GM19351 (cell line): ENCODE measurements at regions not wholly inside any gene's neighbourhood (a gene's known extent, or its start where the extent isn't known, plus 50 kb on each side); places are given as distances from the start of the nearest gene placed in this dataset.

Source experiments
- ATAC-seq: cut with Tn5 transposase; IDR thresholded peaks from one replicate; pipeline ENCODE4 v1.9.1; 2021; ENCODE audit warnings: mild to moderate bottlenecking, moderate library complexity; ENCODE audit not compliant: unreplicated experiment

DNA sequence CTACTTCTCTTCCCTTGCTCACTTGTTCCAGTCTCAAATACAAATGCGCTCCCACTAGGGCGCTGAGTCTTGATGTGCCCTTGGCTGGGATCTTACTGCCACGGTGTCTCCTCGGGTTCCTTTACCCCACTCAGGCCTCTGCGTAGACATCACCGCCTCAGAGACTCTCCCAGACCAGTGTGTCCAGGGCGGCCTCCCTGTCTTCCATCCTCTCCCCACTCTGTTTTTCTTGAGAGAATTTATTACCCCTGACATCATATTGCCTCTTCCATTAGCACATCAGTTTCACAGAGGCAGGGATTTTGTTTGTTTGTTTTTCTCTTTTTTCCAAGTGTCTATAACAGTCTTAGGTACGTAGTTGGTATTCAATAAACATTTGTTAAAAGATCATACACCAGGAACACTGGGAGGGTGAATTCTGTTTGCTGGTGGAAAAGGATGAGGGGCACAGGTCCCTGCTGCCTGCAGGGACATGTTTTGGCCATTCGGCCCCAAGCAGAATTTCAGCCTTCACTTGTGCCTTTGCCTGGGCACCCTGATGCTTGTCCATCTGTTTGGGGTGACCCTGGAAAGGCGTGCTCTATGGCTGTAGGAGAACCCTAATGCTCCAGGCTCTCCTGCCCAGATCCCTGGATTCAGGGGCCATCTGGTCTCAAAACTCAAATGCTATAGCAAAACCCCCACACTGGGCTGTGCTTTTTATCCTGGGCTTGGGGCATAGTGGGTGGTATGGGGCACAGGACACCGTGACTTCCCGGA lies 55.0 kb downstream of the RPL37A start:
- ATAC-seq = no peak

DNA sequence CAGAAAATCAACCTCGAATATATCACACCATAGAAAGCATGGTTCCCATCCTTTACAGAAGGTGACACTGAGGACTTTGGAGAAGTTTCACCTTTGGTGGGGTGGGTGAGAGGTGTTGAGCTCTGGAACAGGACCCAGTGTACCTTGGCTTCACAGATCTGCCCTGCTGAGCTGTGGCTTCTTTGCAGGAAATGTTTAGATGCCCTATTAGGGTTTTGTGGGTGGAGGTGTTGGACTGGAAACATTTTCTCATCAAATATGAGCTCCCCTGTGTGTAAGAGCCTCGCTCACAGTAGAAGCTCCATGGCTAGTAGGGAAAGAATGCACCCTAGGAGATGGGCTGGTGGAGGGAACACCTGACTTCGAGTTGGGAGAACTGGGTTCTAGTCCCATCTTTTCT lies 55.6 kb downstream of the RPL37A start:
- ATAC-seq = peak; percentile 57

DNA sequence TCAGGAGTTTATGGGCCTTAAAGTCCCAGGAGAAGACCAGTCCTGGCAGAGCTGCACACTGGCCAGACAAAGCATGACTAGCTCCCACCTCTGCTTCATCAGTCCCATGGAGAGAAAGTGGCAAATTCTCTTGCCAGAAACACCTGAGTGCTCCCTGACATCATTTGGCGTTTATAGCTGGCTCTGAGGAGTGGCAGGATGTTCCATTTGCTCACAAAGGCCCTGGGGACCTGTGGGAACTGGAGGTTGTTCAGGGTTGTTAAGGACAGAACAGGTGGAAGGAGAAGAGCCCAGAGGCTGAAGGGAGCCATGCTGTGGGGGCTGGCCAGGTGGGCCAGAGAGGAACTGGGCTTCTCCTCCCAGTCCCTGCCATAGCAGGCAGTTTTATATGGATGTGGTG lies 56.1 kb downstream of the RPL37A start:
- no peak for ATAC-seq

DNA sequence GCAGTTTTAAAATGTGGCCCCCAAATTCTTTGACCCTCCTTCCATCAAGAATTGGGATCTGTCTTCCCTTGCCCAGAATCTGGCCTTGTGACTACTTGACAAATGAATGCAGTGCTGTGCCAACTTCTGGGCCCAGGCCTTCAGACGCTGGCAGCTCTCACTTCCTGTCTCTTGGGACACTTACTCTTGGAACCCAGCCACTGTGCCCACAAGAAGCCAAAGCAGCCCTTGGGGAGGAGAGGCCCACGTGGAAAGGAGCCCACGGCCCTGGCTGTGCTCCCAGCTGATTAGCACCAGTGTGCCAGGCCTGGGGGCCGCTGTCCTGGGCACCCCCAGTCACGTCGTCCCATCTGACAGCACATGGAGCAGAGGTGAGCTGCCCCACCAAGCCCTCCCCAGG lies 56.6 kb downstream of the RPL37A start:
- ATAC-seq = no peak

DNA sequence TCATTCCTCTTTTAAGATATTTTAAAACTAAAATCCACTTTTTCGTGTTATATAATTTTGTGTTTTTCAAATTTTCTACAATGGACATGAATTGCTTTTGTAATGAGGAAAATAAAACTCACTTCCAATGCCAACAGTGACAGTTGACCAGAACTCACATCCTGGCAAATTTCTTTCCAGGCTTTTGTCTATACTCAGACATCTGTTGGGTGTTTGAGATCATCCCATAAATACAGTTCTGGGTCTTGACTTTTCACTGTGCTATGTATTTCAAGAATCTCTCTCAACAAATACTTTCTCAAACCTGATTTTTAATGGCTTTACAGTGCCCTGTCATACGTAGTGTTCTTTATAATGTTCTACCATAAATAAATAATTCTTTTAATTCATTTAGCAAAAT lies 57.6 kb downstream of the RPL37A start:
- ATAC-seq = no peak

DNA sequence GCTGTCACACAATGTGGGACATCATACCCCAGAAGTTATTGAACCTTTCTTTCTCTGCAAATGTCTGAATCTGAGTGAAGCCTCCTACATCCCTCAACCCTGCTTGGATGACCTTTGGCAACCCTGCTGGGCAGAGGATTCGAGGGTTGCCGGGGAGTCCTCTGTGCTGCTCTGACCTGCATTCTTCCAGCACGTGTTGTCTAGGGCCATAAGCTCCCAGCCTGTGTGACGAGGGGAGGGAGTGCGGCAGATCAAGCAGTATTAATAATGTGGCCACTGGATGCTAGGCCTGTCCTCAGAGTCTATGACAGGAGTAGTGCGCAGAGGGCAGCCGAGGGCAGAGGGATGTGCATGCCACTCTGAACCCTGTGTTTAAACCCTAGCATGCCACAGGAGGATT lies 58.8 kb downstream of the RPL37A start:
- no peak for ATAC-seq

DNA sequence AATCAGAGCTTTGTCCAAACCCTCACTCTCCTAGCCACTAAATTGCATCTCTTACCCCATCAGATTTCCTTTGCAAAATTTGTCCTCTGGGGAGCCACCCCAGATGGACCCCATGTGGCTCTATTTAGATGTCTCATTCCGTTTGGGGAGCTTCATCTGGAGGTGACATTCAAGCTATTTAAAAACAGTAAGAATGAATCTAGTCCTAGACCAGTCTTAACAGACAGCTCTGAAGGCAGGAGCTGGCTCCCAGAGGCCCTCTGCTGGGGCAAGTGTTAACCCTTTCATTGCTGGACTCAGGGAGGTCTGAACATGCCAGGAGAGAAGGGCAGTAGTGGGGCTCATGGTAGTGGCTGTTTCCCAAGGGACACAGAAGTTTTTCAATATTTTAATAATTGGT lies 59.2 kb downstream of the RPL37A start:
- ATAC-seq = no peak

DNA sequence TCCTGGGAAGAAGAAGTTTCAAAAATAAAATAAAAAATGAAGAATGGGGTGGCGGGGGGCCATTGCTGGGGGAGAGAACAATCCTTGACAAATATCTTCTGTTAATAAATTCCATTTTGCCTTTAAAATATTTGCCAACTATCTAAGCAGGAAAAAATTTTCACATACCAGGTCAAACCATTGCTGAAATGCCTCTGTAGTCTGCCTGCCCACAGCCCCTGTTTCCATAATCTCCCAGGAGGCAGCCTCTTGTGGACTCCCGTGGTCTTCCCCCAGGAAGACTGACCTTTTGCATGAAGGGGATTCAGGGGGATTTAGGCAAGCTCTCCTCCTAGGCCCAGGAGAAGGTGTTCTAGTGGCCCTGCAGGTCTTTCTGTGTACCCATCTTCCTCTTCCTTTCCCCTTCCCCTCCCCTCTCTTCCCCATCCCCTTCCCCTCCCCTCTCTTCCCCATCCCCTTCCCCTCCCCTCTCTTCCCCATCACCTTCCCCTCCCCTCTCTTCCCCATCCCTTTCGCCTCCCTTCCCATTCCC lies 61.0 kb downstream of the RPL37A start:
- no peak for ATAC-seq

DNA sequence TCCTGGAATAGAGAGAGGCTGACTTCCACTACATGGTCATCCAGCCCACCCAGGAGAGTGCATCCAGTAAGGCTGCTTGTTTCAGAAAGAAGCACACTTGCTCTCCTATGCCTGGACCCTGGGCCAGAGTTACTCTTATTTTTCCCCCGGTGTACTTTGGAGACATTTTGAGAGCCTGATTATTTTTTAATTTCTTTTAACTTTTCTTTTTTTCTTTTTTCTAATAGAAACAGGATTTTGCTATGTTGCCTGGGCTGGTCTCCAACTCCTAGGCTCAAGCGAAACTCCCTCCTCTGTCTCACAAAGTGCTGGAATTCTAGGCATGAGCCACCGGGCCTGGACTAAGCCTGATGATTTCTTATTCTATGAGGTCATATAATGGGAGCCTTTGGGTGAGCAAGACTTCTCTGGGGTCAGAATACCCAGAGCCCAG lies 62.2 kb downstream of the RPL37A start:
- ATAC-seq = no peak

DNA sequence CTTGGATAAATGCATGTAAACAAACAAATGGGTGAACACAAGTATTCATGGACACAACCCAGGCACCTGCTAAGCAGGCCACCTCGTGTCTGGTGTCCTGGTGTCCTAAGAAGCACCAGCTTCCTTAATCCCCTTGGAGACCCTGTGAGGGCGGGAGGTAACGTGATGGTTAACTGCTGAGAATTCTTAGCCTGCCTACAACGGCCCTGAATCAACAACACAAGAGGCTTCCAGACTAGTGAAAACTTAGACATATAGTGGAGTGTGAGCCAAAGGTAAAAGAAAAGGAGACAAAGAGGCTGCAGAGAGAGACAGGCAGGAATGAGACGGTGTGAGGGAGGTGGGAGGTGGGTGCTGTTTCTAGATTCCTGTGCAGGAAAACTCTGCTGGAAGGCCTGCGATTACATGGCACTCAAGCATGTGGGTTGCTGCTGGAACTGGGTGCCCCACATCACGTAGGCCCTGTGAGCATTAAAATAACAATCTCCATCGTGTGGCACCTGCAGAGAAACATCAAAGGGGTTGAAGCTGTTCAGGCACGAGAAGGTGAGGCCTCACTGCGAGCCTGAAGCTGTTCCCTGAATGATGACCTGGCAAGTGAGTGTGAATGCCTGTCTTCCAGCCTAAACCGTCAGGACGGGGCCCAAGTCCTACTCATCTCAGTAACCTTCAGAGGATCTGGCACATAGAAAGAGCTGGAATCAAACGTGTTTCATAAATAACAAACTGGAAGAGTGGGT lies 64.2 kb downstream of the RPL37A start:
- ATAC-seq = no peak

DNA sequence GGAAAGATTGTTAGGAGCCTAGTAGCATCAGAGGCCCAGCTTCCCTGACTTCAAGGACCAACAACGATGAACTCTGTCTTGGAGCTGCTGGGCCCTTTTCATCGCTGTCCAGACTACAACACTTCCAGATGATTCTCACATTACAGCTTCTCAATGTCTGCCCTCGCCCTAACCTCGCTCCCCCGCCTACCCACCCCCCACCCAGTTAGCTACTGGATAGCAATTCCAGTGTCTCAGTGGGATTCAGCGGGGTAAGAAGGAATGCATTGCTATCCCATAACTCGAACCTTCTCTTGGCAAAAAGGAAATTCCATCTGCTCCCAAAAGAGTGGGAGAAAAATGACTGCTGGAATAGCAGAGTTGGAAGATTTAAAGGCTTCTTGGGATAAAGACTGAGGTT lies 65.0 kb downstream of the RPL37A start:
- ATAC-seq = no peak

DNA sequence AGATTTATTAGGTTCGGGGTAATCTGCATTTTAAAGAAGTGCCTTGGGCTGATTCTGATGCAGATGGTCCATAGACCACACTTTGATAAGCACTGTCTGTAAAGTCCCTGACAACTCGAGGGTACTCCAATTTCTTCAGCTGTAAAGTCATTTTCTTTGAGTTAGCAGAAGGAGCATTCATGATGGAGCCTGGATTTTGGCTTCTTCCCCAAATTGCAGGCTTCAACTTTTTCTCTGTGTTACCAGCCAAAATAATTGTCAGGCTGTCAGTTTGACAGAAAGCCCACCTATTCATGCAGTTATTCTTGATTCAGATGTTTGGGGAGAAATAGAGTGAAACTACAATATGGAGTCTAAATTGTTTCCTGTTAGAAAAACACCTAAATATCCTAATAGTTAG lies 66.0 kb downstream of the RPL37A start:
- no peak for ATAC-seq

DNA sequence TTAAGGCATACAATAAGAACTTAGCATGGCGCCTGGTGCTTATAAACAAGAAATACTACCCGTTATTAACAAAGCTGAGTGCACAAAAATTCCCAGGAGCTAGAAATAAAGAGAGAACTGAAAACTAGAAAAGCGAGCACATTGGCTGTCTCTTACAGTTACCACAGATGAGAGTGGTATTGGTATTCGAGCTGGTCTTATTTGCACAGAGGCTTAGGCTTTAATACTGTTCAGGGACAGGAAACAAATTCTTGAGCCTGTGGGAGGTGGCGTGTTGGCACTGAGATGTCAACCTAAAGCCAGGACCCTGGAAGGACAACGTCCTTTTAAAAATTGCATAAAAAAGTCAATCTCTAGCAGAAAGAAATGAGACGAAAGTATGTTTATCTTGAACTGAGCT lies 67.3 kb upstream of the IGFBP2 start:
- no peak for ATAC-seq

DNA sequence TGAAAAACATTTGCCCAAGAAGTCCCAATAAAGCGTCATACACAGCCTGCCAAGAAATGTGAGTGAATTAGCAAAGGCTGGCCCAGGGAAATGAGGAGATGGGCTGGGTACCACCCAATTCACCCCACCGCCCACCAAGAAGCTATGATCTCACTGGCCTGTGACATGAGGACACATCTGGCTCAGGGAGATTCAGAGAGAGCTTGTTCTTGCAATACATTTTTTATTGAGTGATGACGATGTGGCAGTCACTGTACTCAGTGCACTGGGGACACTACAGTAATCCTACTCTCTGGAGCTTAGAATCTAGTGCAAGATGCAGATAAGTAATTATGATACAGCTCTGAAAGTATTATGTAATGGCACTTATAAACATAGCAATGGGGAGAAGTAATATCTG lies 64.6 kb upstream of the IGFBP2 start:
- no peak for ATAC-seq

DNA sequence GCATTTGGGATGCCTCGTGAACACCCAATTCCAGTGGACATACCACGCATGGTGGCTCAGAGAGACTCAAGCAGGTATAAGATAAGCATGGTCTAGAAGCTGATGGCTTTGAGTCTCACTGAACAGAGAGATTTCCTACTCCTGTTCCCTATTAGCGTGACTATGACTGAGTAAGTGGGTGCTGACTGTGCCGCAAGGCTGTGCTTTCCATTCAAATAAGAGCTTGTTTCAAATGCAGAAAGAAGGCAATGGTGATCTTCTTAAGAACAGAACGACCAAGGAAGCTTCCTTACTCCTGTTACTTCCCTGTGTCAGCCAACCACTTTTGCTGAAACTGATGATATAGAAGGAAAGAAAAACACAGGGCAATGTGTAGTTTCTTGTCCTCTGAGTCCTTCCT lies 63.5 kb upstream of the IGFBP2 start:
- ATAC-seq = no peak

DNA sequence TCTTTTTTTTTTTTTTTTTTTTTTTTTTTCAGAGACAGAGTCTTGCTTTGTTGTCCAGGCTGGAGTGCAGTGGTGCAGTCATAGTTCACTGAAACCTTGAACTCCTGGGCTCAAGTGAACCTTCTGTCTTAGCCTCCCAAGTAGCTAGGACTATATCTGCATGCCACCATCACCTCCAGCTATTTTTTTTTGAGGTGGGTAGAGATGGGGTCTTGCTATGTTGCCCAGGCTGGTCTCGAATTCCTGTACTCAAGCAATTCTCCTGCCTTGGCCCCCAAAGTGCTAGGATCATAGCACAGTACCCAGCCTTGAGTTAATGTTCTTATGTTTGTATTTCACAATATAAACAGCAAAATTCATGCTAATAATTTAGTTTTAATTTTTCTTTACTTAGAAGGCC lies 62.9 kb upstream of the IGFBP2 start:
- ATAC-seq = no peak

DNA sequence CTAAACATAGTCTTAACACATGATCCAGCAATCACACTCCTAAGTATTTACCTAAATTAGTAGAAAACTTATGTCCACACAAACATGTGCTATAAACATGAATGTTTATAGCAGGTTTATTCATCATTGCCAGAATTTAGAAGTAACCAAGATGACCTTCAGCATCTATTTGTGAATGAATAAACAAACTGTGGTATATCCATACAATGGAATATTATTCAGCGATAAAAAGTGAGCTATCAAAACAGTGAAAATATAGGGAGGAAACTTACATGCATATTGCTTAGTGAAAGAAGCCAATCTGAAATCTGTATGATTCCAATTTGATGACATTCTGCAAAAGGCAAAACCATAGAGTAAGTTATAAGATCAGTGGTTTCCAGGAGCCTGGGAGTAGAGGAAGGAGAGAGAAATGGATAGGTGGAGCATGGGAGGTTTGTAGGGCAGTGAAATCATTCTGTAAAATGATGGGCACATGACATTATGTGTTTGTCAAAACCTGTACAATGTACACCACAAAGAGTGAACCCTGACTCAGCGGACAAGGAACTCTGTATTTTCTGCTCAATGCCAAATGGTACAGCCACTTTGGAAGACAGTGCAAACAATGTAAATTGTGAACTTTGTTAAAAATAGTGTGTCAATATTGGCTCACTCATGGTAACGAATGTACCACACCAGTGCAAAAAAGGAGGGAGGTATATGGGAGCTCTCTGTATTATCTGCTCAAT lies 61.9 kb upstream of the IGFBP2 start:
- no peak for ATAC-seq

DNA sequence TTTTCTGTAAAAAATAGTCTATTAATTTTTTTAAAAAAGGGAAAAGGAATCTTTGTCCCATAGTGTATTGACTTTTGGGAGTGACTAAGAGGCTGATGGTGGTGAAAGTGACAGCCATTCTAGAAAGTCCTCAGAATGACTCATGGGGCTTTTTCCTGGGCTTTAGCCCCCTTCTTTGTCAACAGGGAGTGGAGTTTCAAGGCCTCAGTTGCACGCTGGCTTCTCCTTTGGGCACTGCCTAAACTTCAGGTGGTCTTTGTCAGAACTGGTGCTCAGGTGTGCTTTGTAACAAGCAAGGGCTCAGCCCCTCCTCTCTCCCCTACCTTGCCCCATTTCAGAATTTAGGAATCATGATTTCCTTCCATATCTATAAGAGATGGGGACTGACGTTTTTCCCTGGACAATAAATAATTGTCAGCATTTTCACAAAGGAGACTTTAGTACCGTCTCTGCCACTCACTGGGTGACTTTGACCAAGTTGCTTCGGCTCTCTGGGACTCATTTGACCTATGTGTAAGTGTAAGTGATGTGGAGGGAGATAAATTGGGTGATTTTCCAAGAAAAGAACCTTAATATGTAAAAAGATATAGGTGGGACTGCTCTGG lies 61.2 kb upstream of the IGFBP2 start:
- no peak for ATAC-seq

DNA sequence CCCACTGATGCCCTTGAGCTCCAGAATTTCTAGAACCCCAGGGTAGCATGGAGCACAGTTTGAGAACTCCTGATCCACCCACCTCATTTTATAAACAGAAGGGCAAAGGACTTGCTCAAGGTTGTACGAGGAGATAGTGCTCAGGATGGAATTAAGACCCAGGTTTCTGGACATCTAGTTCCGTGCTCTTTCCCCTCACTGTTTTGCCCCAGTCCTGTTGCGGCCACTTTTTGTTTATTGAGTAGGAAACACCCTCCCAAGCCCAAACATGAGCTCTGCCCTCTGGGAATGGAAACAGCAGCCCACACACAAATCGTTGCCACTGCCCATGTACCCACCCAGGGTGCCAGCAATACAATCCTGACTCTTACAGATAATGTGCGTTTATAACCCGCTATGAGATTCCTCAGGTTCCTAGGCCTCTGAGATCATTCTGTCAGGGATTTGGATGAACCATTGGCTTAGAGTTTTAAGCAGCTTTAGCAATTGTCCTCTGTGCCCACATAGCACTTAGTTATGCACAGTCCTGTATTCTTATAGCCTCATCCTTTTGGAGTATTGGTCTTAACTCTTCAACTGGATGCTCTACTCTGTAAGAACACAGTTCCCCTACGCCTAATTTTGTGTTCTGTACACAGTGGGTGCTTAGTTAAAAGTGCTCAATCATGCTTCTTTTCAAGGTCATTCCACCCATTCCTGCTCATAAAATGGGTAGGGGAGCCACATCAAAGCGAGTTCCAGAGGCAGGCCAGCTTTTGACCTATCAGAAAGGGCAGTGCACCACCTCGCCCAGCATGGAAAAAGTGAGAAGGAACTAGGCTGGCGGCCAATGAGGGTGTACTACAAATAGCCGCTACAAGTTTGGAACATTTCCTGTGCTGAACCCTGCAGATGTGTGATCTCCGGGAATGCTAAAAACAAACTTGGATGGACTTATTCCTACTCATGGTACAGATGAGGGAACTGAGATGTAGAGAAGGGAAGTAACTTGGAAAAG lies 60.3 kb upstream of the IGFBP2 start:
- no peak for ATAC-seq

DNA sequence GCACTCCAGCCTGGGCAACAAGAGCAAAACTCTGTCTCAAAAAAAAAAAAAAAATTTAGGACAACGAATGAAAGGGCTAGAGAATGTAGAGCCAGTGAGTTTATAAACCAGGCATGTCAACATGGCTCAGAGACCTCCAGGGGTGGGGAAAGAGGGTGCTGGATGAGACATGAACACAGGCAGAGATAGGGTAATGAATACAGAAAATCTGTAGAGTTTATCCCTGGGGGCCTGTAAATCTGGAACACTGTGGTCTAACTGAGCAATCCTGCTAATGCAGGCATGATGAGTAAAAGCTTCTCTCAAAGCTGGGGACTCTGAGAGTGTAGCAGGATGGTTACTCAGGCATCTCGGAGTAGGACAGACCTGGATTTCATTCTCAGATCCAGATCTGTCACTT lies 59.2 kb upstream of the IGFBP2 start:
- no peak for ATAC-seq
